GM12878 (cell line): ENCODE measurements at regions not wholly inside any gene's neighbourhood (a gene's known extent, or its start where the extent isn't known, plus 50 kb on each side); places are given as distances from the start of the nearest gene placed in this dataset.

Experiments used
- ATAC-seq: fragments of 200-7000 bp; cut with Tn5 transposase; 3 replicates; pipeline ENCODE4 v1.9.1; 2020; ENCODE audit warnings: mild to moderate bottlenecking, moderate library complexity
- BruUV-seq: library from RNA; stranded (reverse); fragments of 400-500 nt; replicated peaks from 2 replicates; lab custom pipeline; 2021; lab: Mats Ljungman, UMichigan
- CTCF ChIA-PET: fragments of 300-600 bp; sonication (Branson Sonifier 250); formaldehyde crosslinking; extraction: SDS; loops from one replicate; lab custom pipeline; 2021; ENCODE audit warnings: inconsistent platforms; lab: Yijun Ruan, JAX
- POLR2A ChIA-PET: fragments of 350-600 bp; formaldehyde crosslinking; extraction: SDS; loops from one replicate; lab custom pipeline; 2021; ENCODE audit warnings: inconsistent platforms; lab: Charles Lee
- RAD21 ChIA-PET: fragments of 300-600 bp; sonication (Branson Sonifier 250); formaldehyde crosslinking; loops from one replicate; lab custom pipeline; 2023; ENCODE audit warnings: antibody characterized with exemption; ENCODE audit not compliant: unreplicated experiment; lab: Charles Lee
- SMC1A ChIA-PET: fragments of 300-600 bp; sonication (Branson Sonifier 250); formaldehyde crosslinking; loops from one replicate; lab custom pipeline; 2023; ENCODE audit not compliant: unreplicated experiment, uncharacterized antibody; lab: Charles Lee
- DNase-seq: peaks from one replicate; pipeline ENCODE4 v3.0.0-alpha.2; 2011; ENCODE audit warnings: low read depth, low spot score
- FAIRE-seq: peaks from 3 replicates; lab custom pipeline; 2011; peaks lifted over from hg19 to GRCh38; lab: Jason Lieb, UNC
- H2AFZ ChIP-seq: 2 replicates; pipeline ENCODE4 v1.6.0; 2011; ENCODE audit warnings: low read depth, low read length, control low read depth; ENCODE audit not compliant: control insufficient read depth
- H3K27ac ChIP-seq: 2 replicates; pipeline ENCODE4 v1.5.1; 2011; ENCODE audit warnings: control low read depth; ENCODE audit not compliant: control insufficient read depth, insufficient read depth
- H3K27me3 ChIP-seq, 2 experiments: replicated peaks in 1 of 2; 2 replicates each; pipeline versions ENCODE4 v1.6.0 to v1.6.1; 2011; ENCODE audit warnings: low read length in 1 of 2; ENCODE audit not compliant: control insufficient read depth in 2 of 2, insufficient read depth in 2 of 2
- H3K36me3 ChIP-seq, 2 experiments: 2 replicates each; pipeline ENCODE4 v1.5.1; 2011; ENCODE audit warnings: low read length in 1 of 2; ENCODE audit not compliant: control insufficient read depth in 2 of 2, insufficient read depth in 2 of 2
- H3K4me1 ChIP-seq: 2 replicates; pipeline ENCODE4 v1.6.1; 2011; ENCODE audit warnings: mild to moderate bottlenecking, low read length, moderate library complexity, mixed read lengths; ENCODE audit not compliant: control insufficient read depth, insufficient read depth
- H3K4me2 ChIP-seq: 2 replicates; pipeline ENCODE4 v1.6.0; 2011; ENCODE audit warnings: control low read depth; ENCODE audit not compliant: control insufficient read depth, insufficient read depth
- H3K4me3 ChIP-seq: fragments of 200-600 bp; sonication (generic); 2 replicates; pipeline ENCODE4 v1.5.1; 2016
- H3K79me2 ChIP-seq: 2 replicates; pipeline ENCODE4 v1.6.0; 2011; ENCODE audit warnings: low read length; ENCODE audit not compliant: control insufficient read depth, insufficient read depth
- H3K9ac ChIP-seq: 2 replicates; pipeline ENCODE4 v1.8.0; 2011; ENCODE audit warnings: low read length, control low read depth, mixed read lengths; ENCODE audit not compliant: control insufficient read depth, insufficient read depth
- H3K9me3 ChIP-seq: replicated peaks from 3 replicates; pipeline ENCODE4 v1.5.1; 2011; ENCODE audit warnings: mild to moderate bottlenecking, low read length; ENCODE audit not compliant: control insufficient read depth, insufficient read depth
- H4K20me1 ChIP-seq: 2 replicates; pipeline ENCODE4 v1.6.0; 2011; ENCODE audit not compliant: control insufficient read depth, insufficient read depth
- SPI1 ChIP-seq: IDR thresholded peaks from 2 replicates; pipeline ENCODE4 v1.6.1; 2011; ENCODE audit warnings: low read depth, mild to moderate bottlenecking, low read length, moderate library complexity, borderline replicate concordance; ENCODE audit not compliant: insufficient read depth
- ZBTB4 ChIP-seq: fragments of 450-650 bp; formaldehyde crosslinking; IDR thresholded peaks from 2 replicates; pipeline ENCODE4 v1.4.0; 2022; ENCODE audit warnings: mild to moderate bottlenecking, moderate library complexity
- WGBS: methylation state at CpG from one replicate; pipeline ENCODE4 v1.1.6; 2016; ENCODE audit warnings: low lambda C conversion rate; ENCODE audit not compliant: insufficient replicate concordance, insufficient coverage; ENCODE audit errors: missing lambda C conversion rate; 5-methylcytosine and 5-hydroxymethylcytosine counted together
- in situ Hi-C: fragments of 300-500 bp; cut with MboI; formaldehyde crosslinking; loops from 9 replicates; pipeline ENCODE4 v1.14.3; 2018; ENCODE audit warnings: mixed read lengths
- intact Hi-C: fragments of 100-400 bp; cut with micrococcal nuclease; formaldehyde crosslinking; loops from one replicate; pipeline ENCODE4 v1.14.2; 2022; ENCODE audit not compliant: unreplicated experiment

GRCh38 chr3:141434255-141434654 is 52.6 kb upstream of the RASA2 start:
- H4K20me1 ChIP-seq, result no peaks in the 10 kb centered on the region
- ChIA-PET POLR2A (interaction anchor here (1.0 to 1.4 kb wide), 2 partner anchors 14 to 62 kb away, joined by 3 to 4 read pairs; no protein-coding TSS in a partner anchor), SMC1A (interaction anchor here (1.0 to 4.9 kb wide), 6 partner anchors 7 to 74 kb away, joined by 3 to 26 read pairs (median 3); no protein-coding TSS in a partner anchor), CTCF (interaction anchor here (0.7 to 3.9 kb wide), 3 partner anchors 7 to 25 kb away, joined by 4 to 21 read pairs (median 5); no protein-coding TSS in a partner anchor), RAD21 (no interaction called here)
- no peak overlapping the region for H3K27ac ChIP-seq
- in situ Hi-C loops (no loop called here), intact Hi-C loops (no loop called here)
- H3K9me3 ChIP-seq, result no peaks in the 10 kb centered on the region
- DNase-seq, result no peak
- H3K27me3 ChIP-seq, result no peaks in the 10 kb centered on the region
- H3K4me1 ChIP-seq, result peaks cover 14% of the 10 kb centered on the region
- no peak overlapping the region for H2AFZ ChIP-seq
- ATAC-seq, result peak; percentile 36; the same call in 2 of the 3 replicates
- H3K4me2 ChIP-seq, result no peak overlapping the region
- no peak overlapping the region for H3K4me3 ChIP-seq
- FAIRE-seq, result no peak
- 23% methylated on average over 2 of the region's 2 CpGs for WGBS
- H3K36me3 ChIP-seq, result peaks cover 13 to 33% of the 10 kb centered on the region in 2 experiments
- no peak overlapping the region for H3K9ac ChIP-seq
- TF ChIP-seq ZBTB4 (CRISPR knock-in tag), result no peak
- peak; percentile 73 for TF ChIP-seq SPI1
- peaks cover 53% of the 10 kb centered on the region for H3K79me2 ChIP-seq
- BruUV-seq, result no TSS peak
